ENCODE measurements at regions not wholly inside any gene's neighbourhood (a gene's known extent, or its start where the extent isn't known, plus 50 kb on each side); places are given as distances from the start of the nearest gene placed in this dataset.

- FAIRE-seq (no peak), DNase-seq (ENCODE audit: low read depth, low spot score) (no peak)
- Histone ChIP-seq H3K4me2 (ENCODE audit: insufficient read depth, low read length) (no peak overlapping the region), H2AFZ (ENCODE audit: low read depth, low read length) (no peak overlapping the region), H3K9me1 (replicated peaks; ENCODE audit: control insufficient read depth, extremely low read depth, insufficient read depth, low read length) (no peaks in the 10 kb centered on the region), H3K27ac (ENCODE audit: insufficient read depth, low read depth, low read length) (no peak overlapping the region), H3K36me3 (ENCODE audit: control insufficient read depth in 2 of 2, extremely low read depth in 1 of 2, insufficient read depth in 2 of 2, low read length in 2 of 2) (no peaks in the 10 kb centered on the region), H3K4me3 (replicated peaks in 1 of 3; ENCODE audit: insufficient read depth in 1 of 3, low read depth in 1 of 3, low read length in 3 of 3) (no peak overlapping the region), H3K9me3 (replicated peaks; ENCODE audit: control insufficient read depth, insufficient read depth, low read length) (no peaks in the 10 kb centered on the region), H3K9ac (replicated peaks; ENCODE audit: extremely low read depth, insufficient read depth, low read length) (no peak overlapping the region), H4K20me1 (replicated peaks; ENCODE audit: control insufficient read depth, extremely low read depth, insufficient read depth, low read length) (no peaks in the 10 kb centered on the region), H3K4me1 (ENCODE audit: control insufficient read depth, extremely low read depth, insufficient read depth, low read length) (no peaks in the 10 kb centered on the region), H3K79me2 (ENCODE audit: control insufficient read depth, insufficient read depth, low read length) (no peaks in the 10 kb centered on the region), H3K27me3 (ENCODE audit: control insufficient read depth in 2 of 2, insufficient read depth in 2 of 2, low read length in 2 of 2) (no peaks in the 10 kb centered on the region)
- BruUV-seq (replicated peaks) = no TSS peak
- CTCF ChIA-PET = no interaction called here
- intact Hi-C loops (cut with micrococcal nuclease) (no loop called here), dilution Hi-C loops (cut with MboI; ENCODE audit: extremely low pct_ligation_motif_present, low sequenced_read_pairs) (no loop called here)
- POLR2A ChIA-PET = no interaction called here
- TF ChIP-seq MYC (IDR thresholded peaks at IDR 0.05; ENCODE audit: low read depth, low read length) = no peak
- TF ChIP-seq EZH2 (IDR thresholded peaks at IDR 0.05; ENCODE audit: borderline replicate concordance, low read depth, low read length, severe bottlenecking) = no peak
- TF ChIP-seq POLR2A (IDR thresholded peaks at IDR 0.05; ENCODE audit: low read depth, low read length) = no peak
- no peak for TF ChIP-seq FOS (IDR thresholded peaks at IDR 0.05; ENCODE audit: borderline replicate concordance, insufficient read depth, low read length)
- no peak for TF ChIP-seq CTCF (IDR thresholded peaks at IDR 0.05; ENCODE audit: extremely low read depth in 1 of 2, insufficient read depth in 1 of 2, low read depth in 1 of 2, low read length in 2 of 2)
- no peak for TF ChIP-seq JUN (IDR thresholded peaks at IDR 0.05; ENCODE audit: borderline replicate concordance, insufficient read depth, insufficient read length, low read depth)
- no peak for TF ChIP-seq POLR2AphosphoS5 (IDR thresholded peaks at IDR 0.05; ENCODE audit: insufficient read depth, low read depth, low read length)
- TF ChIP-seq GATA2 (IDR thresholded peaks at IDR 0.05; ENCODE audit: insufficient read depth, insufficient read length, low read depth, low read length) = no peak
- no peak for TF ChIP-seq MAX (IDR thresholded peaks at IDR 0.05; ENCODE audit: insufficient read depth, insufficient read length)
These were observed 199.1 kb upstream of the TCF21 start for GRCh38 chr6:133689863-133690262.
